HG03571 (cell line): ENCODE measurements at regions not wholly inside any gene's neighbourhood (a gene's known extent, or its start where the extent isn't known, plus 50 kb on each side); places are given as distances from the start of the nearest gene placed in this dataset.
"Not testable (repeated sequence)": the region's sequence is repeated elsewhere in the genome, so short reads cannot be mapped to it uniquely, and the experiment has no call there.

Experiments
- ATAC-seq: cut with Tn5 transposase; IDR thresholded peaks from one replicate; pipeline ENCODE4 v1.9.1; 2021; ENCODE audit not compliant: unreplicated experiment

DNA sequence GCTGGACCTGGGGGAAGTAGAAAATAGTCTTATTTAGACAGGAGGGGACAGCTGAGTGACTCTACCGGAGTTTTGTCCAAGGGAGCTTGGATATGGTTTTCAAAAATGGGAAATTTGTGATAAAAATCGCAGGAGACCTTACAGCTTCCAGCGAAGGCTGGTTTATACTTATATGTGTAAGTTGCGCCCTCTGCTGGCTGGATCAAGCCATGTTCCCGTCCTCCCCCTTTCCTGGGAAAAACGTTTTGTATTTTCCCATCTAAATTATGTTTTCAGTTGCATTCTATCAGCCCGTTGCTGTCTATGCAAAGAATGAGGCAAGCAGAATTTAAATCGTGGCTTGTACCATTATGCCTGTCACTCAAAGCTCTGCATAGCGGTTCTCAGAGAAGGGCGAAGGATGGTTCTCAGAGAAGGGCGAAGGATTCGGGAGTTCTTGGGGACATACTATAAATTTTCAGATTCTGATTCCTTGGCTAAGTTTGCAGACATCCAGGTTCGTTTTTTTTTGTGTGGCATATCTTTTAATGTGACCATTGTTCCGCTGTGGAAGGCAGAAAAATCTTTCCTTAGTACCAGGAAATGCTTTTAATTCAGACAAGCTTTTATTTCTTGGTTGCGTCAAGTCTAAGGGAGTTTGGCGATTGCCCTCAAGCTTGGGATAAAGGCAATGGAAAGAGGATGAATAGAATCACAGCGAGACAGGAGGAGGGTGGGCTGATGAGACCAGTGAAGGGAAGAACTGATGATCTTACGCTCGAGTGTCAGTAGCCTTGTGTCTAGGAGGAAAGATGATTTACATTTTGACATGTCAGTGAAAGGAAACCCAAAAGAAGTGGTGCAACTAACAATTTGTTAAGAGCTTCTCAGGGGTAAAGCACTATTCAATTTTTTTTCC, 128.5 kb upstream of the ARX start:
- no peak for ATAC-seq

DNA sequence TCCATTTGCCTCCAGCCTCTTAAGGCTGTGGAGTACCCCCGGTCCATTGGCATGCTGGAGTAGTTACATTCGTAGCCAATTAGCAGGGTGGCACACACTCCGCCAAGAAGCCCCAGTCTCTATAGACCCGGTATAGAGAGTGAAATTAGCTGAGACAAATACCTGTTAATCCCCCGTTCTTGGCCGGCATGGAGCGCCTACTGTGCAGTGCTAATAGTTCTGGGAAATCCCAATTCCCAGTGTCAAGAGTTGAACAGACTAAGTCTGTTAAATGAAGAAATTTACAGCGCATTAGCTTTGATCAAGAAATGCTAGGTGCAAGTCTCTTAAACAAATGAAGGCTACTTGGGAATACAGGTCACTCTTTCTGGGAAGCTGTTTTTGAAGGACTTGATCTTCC, 127.8 kb upstream of the ARX start:
- ATAC-seq, result no peak

DNA sequence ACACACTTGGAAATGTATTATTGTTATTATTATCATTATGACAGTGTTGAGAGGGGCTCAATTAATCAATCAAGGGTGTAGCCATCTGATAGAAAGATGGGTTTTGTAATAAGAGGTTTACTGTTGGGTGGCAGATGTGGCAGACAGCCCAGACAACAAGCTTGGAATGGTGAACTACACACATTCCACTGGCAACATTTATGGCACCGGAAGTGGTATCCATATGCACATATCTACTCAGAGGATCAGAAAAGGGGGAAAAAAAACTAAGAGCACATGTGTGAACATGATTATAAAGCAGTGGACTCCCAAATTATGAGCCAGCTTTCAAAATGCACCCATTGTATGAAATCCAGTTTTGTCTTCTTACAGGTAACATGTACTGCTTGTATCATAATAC, 125.9 kb upstream of the ARX start:
- no peak for ATAC-seq

DNA sequence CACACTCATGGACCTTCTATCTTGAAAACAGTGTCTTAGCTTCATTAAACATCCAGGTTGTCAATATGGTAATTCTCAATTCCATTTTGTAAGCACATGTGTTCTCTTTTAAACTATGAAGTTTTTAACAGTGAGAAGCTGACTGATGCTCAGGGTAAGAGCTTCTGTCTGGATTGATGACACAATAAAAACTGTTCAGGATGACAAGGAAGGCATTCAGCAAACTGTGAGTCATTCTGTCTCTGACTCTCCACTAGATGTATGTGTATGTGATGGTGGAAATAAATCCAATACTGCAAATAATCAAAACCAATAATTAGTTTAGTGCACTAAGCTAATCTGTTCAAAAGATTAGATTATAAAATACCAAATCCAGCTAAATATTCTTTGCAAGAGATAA, 115.3 kb upstream of the ARX start:
- ATAC-seq, result no peak

DNA sequence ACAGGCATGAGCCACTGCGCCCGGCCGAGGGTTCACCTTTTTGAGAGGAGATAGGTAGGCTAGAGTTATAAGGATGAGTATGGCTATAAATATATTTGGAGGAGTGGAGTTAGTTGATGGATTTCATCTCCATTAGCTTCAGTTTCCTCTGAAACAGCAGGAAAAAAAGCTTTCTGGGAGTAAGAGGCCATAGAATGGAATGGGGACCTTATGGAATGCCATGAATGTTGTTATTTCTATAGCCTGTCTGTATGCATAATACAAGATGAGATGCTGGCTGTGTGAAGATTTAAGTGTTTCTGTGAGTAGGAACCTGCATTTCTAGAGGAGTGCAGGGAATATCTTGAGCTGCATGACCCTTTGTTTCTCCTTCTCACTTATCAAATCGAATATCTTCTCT, 114.9 kb upstream of the ARX start:
- no peak for ATAC-seq

DNA sequence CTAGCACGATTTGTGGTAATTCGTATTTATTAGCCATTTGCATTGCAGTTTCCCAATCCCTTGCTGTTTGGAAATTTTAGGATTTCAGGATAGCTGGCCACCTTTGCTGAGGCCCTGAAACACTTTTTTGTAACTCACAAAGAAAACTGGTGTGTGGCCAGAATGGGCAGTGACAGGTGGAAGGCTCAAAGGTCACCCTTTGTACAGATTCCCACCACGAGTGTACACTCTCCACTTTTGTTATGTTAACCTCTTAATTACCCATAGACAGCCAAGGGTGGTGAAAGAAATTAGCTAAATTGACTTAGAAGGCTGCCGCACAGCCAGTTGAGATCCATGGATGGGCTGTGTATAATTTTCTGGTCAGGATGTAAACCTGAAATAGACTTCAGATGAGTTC, 109.7 kb upstream of the ARX start:
- no peak for ATAC-seq

DNA sequence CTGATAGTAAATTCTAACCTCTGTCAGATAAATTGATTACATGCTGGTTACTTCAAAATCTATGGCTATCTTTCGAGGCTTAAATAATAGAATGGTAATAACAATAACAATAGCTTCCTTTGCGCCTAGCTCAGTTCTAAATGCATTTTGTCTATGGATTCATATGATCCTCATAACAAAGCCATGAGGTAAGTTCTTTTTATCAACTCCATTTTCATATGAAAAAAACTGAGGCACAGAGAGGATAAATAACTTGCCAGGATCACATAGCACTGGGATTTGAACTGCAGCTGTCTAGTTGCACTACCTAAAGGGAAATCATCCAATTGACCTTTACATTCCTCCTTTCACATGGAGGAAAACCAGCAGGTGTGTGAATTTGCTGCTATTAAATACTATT, 108.6 kb upstream of the ARX start:
- no peak for ATAC-seq

DNA sequence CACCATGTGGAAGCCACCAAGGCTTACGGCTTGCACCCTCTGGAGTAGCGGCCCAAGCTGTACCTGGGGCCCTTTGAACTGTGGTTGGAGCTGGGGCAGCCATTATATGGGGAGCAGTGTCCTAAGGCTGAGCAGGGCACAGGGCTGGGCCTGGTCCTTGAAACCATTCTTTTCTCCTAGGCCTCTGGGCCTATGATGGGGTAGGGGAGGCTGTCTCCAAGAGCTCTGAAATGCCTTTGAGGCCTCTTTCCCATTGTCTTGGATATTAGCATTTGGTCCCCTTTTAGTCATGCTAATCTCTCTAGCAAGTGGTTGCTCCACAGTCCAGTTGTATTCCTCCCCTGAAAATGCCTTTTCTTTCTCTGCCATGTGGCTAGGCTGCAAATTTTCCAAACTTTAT, 96.4 kb upstream of the ARX start:
- ATAC-seq, result no peak

DNA sequence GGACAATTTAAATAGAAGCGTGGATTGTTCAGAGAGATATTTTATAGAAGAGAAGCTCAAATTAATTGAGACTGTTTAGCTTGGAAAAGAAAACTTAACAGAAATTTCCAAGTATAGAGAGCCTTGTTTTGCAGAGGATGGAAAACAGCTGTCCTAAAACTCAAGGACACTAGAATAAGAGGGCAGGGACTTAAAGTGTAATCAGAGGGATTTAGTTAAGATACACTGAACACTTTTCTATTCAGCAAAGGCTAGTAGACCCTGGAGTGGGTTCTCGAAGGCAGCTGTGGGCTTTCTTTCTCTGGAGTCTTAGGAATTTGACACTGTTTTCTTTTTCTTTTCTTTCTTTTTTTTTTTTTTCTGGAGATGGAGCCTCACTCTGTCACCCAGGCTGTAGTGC, 92.7 kb upstream of the ARX start:
- no peak for ATAC-seq

DNA sequence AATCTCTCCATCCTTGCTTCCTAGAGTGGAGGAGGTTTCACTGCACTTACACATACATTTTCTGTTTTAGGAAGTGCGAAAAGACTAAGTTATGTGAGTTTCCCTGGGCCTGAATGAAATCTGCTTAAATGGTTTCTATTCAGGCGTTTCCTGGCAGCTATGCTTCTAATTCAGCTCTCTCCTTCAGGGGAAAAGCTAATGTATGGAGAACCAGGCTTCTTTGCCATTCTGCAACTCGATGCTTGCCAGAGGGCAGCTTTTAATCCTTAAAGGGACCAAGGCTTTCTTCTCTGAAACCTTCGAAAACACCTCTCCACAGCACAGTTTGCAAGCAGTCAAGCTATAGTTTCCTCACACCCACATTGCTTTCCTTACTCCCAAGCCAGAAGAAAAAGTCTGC, 89.5 kb upstream of the ARX start:
- ATAC-seq, result no peak

DNA sequence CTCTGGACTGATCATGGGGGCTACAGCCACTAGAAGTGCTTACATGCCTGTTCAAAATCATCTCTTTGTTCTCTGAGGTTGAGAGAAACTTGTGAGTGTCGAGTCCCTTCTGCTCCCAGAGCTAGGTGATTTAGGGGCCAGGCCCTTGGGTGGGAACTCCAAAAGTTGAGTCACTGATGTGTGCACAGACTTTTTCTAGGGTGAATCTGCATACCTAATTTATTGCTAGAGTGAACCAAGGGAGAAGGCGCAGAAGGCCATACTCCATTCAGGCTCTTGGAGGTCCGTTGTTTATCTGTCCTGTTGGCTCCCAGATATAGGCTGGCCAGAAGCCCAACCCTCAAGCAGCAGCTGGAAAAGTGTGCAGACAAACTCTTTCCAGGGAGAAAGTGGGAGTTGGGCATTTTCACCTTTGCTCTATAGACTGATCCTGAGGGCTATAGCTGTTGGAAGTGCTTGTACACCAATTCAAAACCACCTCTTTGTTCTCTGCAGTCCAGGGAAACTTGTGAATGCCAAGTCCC, 80.8 kb upstream of the ARX start:
- no peak for ATAC-seq

DNA sequence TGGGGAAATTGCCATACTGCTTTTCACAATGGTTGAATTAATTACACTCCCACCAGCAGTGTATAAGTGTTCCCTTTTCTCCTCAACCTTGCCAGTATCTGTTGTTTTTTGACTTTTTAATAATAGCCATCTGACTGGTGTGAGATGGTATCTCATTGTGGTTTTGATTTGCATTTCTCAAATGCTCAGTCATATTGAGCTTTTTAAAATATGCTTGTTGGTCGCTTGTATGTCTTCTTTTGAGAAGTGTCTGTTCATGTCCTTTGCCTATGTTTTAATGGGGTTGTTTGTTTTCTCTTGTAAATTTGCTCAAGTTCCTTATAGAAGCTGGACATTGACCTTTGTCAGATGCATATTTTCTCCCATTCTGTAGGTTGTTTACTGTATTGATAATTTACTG, 75.4 kb upstream of the ARX start:
- not testable (repeated sequence) for ATAC-seq

DNA sequence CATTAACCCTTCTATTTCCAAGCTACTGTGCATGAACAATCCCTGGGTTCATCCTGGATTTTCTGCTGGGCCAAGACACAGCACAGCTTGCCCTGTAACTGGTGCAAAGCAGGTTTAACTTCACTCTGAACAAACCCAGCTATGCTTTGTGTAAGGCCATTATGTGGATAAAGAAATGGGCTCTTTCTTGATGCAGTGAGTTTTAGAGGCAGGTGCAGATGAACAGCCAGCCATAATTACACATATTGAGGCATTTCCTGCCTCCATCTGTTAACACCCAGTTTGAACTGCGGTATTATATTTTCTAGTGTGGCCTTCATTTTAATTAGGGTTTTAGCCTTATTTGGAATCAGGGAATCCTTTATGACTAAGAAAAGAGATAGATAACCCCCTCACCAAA, 68.7 kb upstream of the ARX start:
- no peak for ATAC-seq

DNA sequence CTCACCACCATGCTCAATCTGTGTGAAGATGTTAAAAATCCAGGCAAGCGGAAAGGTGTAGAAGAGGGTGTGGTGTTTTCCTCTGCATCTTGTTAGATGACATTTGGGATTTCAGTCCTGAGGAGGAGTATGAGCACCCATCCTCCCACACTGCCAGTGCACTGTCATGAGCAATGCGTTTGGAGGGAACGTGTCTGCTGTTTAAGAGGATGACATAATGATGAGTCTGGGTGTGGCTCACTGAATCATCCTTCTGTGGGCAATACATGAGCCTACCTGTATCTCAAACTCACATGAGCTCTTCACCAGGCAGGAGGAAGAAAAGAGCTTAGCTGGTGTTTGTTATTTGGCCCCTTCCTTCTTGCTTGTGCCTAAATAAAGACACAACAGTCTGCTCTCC, 67.9 kb upstream of the ARX start:
- no peak for ATAC-seq

DNA sequence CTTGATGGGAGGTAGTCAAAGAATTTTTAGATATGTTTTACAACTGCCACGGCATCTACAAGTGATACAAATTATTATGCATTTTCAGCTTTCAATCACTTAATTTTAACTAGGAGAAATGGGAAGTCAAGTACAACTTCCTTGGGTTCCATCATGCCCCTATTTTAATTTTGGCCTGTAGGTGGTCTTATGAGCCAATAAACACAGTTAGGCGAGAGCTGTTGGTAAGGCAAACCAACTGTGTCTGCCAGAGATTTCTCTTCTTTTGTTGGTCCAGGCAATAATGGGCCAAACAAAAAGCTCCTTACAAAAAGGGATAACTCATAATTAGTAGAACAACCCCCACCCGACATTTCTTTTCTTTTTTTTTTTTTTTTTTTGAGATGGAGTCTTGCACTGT, 63.3 kb upstream of the ARX start:
- ATAC-seq, result no peak

DNA sequence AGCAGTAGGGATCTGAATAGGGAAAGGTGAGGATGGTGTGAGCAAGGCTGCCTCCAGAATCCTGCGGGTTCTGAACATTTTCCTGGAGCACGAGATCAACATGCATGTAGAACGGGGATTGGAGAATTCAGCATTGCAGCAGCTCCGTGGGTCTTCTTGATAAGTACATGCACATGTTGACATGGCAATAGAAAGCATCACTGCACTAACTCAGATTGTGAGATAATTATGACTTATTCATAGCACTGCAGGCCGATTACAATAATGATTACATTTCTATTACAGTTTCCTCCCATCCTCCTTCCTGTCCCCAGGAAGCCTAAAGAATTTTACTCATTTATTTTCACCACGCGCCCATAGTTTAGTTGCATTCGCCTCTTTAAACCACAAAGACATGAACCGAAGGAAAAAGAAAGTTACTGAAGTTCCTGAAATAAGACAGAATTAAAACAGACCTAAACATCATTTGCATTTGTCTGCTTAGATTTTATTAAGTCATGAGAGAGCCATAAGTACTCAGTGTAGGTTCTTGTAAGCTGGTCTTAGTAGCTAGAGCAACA, 61.3 kb upstream of the ARX start:
- ATAC-seq, result no peak

DNA sequence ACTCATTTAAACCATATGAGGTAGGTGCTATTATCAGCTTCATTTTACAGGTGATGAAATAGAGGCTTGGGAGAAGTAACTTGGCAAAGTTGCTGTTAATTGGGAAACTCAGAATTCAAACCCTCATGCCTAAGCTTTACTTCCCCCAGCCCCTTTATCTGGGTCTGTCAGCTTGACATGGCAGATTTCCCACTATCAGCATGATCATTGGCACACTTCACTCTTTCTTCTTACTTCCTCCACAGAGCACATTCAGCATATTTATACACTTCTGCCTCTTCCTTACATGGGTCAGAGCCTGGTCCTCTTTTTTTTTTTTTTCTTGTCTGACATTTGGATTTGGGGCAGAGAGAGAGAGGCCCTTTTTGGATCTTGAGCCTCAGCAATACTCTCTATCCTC, 56.5 kb upstream of the ARX start:
- no peak for ATAC-seq

DNA sequence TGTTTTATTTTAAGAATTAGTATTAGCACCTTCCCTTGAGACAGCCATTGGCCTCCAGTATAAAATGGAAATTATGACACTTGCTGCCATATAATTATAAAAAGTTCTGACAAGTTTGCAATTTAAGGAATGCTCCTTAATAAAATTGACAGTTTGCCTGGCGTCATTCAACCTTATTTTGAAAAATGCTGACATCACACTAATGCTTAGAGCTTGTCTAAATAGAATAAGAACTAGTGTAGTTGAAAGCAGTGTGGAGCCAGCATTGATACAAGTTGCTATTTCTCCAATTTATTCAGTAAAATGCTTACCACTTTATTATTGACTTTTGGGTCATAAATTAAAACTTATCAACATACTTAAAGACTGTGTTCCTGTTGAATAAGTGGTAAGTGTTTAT, 54.3 kb upstream of the ARX start:
- no peak for ATAC-seq

DNA sequence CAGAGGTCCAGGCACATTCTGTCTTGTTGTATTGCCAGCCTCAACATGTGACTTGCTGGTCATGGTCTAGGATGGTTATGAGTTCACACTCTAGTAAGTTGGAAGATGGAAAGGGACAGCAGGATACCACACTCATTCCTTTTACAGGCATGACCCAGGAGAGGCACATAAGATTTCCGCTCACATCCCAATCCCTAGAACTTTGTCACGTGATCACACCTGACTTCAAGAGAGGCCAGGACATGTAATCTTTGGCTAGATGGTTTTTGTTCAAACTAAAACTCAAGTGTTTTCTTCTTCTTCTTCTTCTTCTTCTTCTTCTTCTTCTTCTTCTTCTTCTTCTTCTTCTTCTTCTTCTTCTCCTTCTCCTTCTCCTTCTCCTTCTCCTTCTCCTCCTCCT, 53.4 kb upstream of the ARX start:
- no peak for ATAC-seq

DNA sequence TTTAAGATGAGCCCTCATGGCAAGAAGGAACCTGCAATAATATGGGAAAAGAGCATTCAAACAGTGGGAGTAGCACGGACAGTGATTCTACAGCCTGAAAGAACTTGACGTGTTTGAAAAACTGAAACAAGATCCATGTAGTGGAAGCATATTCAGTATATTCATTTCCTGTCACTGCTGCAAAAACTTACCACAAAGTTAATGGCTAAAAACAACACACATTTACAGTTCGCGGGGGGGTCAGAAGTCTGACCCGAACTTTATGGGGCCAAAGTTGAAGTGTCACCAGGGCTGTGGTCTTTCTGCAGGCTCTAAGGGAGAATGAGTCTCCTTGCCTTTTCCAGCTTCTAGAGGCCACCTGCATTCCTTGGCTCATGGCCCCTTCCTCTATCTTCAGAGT, 52.6 kb upstream of the ARX start:
- no peak for ATAC-seq

DNA sequence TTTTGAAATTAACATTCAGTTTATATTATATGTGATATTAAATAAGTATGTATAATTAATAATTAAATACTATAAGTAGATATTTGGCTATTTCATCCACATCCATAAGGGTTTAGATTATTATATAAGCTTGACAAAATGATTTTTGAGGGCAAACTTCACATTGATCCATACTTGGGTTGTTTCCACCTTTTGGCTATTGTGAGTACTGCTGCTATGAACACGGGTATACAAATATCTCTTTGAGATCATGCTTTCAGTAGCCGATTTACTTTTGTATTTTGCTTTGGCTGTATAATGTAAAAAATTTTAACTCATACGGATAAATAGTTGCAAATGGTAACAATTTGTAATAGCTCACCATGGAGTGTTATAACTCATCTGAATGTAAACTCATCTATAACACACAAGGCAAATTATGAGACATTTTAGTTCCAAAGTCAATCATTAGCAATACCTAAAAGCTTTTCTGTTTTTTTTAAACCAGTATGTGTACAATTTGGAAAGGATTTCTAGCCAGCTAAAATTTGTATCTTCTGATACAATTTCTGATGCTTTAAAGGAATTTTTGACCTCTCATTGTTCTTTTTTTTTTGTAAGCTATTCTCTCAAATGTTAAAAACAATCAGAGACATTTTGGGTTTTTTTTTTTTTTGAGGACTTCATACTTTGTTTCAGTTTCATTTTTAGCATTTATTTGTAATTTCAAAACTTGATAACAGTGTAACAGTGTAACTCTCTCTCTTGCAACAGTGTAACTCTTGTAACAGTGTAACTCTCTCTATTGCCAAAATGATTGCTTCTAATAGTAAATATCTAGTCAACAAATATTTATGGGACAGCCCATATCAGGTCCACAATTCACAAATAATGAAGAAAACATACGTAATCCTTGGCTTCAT, 51.8 kb upstream of the ARX start:
- ATAC-seq, result peak; percentile 61

DNA sequence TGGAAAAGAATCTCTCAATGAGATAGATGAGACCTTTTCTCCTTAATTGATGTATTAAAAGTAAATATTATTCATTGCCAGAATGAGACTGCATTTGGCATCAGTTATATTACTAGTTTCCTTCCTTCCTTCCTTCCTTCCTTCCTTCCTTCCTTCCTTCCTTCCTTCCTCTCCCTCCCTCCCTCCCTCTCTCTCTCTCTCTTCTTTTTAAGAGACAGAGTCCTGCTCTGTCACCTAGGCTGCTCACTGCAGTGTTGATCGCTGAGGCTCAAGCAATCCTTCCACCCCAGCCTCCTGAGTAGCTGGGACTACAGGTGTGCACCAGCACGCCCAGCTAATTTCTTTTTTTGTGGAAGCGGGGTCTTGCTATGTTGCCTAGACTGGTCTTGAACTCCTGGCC, 50.4 kb upstream of the ARX start:
- no peak for ATAC-seq
